MCF 10A (cell line): ENCODE measurements at regions not wholly inside any gene's neighbourhood (a gene's known extent, or its start where the extent isn't known, plus 50 kb on each side); places are given as distances from the start of the nearest gene placed in this dataset.

ENCODE experiments used
- BruUV-seq: library from RNA; stranded (reverse); fragments of 400-500 nt; replicated peaks from 2 replicates; lab custom pipeline; 2021; lab: Mats Ljungman, UMichigan
- CTCF ChIA-PET: fragments of 300-600 bp; sonication (Branson Sonifier 250); formaldehyde crosslinking; extraction: SDS; loops from one replicate; lab custom pipeline; 2021; ENCODE audit warnings: antibody characterized with exemption, inconsistent platforms; lab: Yijun Ruan, JAX
- POLR2A ChIA-PET: fragments of 300-600, 350-650 bp; sonication (Branson Sonifier 250); formaldehyde crosslinking; extraction: SDS; loops from one replicate; lab custom pipeline; 2020; ENCODE audit warnings: antibody characterized with exemption, inconsistent platforms; lab: Yijun Ruan, JAX
- DNase-seq: peaks from one replicate; pipeline ENCODE4 v3.0.0-alpha.2; 2018; ENCODE audit not compliant: unreplicated experiment
- H3K27ac Mint-ChIP-seq: one replicate; pipeline ENCODE4 v1.8.0; 2022; ENCODE audit warnings: mild to moderate bottlenecking, low read depth, mixed read lengths; ENCODE audit not compliant: unreplicated experiment
- H3K27me3 Mint-ChIP-seq: one replicate; pipeline ENCODE4 v1.8.0; 2022; ENCODE audit warnings: mixed read lengths; ENCODE audit not compliant: insufficient read depth, unreplicated experiment
- H3K36me3 Mint-ChIP-seq: one replicate; pipeline ENCODE4 v1.8.0; 2022; ENCODE audit warnings: mild to moderate bottlenecking, moderate library complexity, mixed read lengths; ENCODE audit not compliant: insufficient read depth, unreplicated experiment
- H3K4me1 Mint-ChIP-seq: one replicate; pipeline ENCODE4 v1.8.0; 2022; ENCODE audit warnings: mixed read lengths; ENCODE audit not compliant: insufficient read depth, unreplicated experiment
- H3K4me3 Mint-ChIP-seq: one replicate; pipeline ENCODE4 v1.8.0; 2022; ENCODE audit warnings: mild to moderate bottlenecking, moderate library complexity, mixed read lengths; ENCODE audit not compliant: unreplicated experiment
- H3K9me3 Mint-ChIP-seq: one replicate; pipeline ENCODE4 v1.8.0; 2022; ENCODE audit warnings: mixed read lengths; ENCODE audit not compliant: unreplicated experiment
- intact Hi-C: fragments of 100-400 bp; cut with micrococcal nuclease; formaldehyde crosslinking; loops from 2 replicates; pipeline ENCODE4 v1.14.1; 2022
- TF ChIP-seq, protein P1 (sequence below): fragments of 200-600 bp; IDR thresholded peaks from one replicate; pipeline ENCODE4 v1.8.0; 2022; ENCODE audit warnings: antibody characterized with exemption, mild to moderate bottlenecking; ENCODE audit not compliant: unreplicated experiment

DNA sequence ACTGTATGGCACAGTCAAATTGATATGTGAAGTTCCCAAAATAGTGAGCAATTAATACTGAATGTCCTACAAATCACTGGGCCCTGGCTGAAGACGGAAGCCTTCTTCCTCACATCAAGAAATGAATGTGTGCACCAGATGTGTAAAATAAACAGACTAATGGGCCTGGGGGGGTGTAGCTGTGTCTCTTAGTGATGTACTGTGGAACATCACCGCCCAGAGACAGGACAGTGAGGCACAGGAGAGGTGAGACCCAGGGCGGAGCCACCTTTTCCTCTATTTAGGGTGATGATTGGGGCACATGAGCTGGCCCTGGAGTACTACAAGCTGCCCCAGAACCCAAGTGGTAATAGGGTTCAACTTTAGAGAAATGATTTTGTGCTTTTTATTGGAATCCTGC lies 368.5 kb upstream of the ARID1B start:
- DNase-seq: no peak
- H3K4me3 Mint-ChIP-seq: no peak overlapping the region
- intact Hi-C loops: no loop called here
- no TSS peak for BruUV-seq
- POLR2A ChIA-PET: no interaction called here
- H3K36me3 Mint-ChIP-seq: no peaks in the 10 kb centered on the region
- H3K4me1 Mint-ChIP-seq: no peaks in the 10 kb centered on the region
- CTCF ChIA-PET: interaction anchor here (0.6 to 0.7 kb wide), 2 partner anchors 14 to 460 kb away, joined by 3 read pairs; no protein-coding TSS in a partner anchor
- TF ChIP-seq, protein P1, sequence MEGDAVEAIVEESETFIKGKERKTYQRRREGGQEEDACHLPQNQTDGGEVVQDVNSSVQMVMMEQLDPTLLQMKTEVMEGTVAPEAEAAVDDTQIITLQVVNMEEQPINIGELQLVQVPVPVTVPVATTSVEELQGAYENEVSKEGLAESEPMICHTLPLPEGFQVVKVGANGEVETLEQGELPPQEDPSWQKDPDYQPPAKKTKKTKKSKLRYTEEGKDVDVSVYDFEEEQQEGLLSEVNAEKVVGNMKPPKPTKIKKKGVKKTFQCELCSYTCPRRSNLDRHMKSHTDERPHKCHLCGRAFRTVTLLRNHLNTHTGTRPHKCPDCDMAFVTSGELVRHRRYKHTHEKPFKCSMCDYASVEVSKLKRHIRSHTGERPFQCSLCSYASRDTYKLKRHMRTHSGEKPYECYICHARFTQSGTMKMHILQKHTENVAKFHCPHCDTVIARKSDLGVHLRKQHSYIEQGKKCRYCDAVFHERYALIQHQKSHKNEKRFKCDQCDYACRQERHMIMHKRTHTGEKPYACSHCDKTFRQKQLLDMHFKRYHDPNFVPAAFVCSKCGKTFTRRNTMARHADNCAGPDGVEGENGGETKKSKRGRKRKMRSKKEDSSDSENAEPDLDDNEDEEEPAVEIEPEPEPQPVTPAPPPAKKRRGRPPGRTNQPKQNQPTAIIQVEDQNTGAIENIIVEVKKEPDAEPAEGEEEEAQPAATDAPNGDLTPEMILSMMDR: no peak
- no peaks in the 10 kb centered on the region for H3K27me3 Mint-ChIP-seq
- H3K9me3 Mint-ChIP-seq: no peaks in the 10 kb centered on the region
- no peak overlapping the region for H3K27ac Mint-ChIP-seq

DNA sequence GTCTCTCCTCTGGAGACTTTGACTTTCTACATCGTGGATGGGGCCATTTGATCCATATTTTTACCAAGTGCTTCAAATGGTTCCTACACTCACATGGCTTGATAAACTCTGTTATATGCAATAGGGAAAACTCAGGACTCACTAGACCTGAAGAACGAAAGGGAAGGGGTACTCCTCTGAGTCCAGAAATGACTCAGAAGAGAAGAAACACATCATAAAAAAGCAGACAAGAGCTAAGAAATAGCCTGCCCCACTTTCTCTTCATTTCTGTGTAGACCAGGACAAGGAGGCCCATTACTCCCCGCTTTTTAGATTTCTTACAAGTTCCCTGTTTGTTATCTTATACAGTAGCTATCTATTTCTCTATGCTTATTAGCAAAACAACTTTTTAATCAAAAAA lies 369.8 kb upstream of the ARID1B start:
- CTCF ChIA-PET: no interaction called here
- intact Hi-C loops: no loop called here
- Mint-ChIP-seq H3K4me3 (no peak overlapping the region), H3K36me3 (no peaks in the 10 kb centered on the region), H3K27ac (no peak overlapping the region), H3K9me3 (no peaks in the 10 kb centered on the region), H3K27me3 (no peaks in the 10 kb centered on the region), H3K4me1 (no peaks in the 10 kb centered on the region)
- no TSS peak for BruUV-seq
- TF ChIP-seq, protein P1: no peak
- no peak for DNase-seq
- POLR2A ChIA-PET: no interaction called here

DNA sequence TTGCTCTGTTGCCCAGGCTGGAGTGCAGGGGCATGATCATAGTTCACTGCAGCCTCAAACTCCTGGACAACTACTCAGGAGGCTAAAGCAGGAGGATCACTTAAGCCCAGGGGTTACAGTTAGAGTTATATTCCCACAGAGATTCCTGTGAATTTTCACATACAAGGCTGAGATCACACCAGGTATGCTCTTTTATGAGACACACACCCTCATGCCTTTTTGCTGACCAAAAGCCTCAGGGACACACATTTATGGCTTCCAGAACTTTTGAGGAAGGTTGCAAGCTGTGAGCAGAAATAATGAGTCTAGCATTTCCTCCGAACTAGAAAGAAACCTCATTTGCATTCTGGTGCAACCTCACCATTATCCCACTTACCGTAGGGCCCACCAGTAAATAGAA lies 370.5 kb upstream of the ARID1B start:
- ChIA-PET CTCF (no interaction called here), POLR2A (no interaction called here)
- TF ChIP-seq, protein P1: no peak
- Mint-ChIP-seq H3K27ac (no peak overlapping the region), H3K27me3 (no peaks in the 10 kb centered on the region), H3K36me3 (no peaks in the 10 kb centered on the region), H3K4me3 (no peak overlapping the region), H3K9me3 (no peaks in the 10 kb centered on the region), H3K4me1 (no peaks in the 10 kb centered on the region)
- DNase-seq: no peak
- no TSS peak for BruUV-seq
- intact Hi-C loops: no loop called here

DNA sequence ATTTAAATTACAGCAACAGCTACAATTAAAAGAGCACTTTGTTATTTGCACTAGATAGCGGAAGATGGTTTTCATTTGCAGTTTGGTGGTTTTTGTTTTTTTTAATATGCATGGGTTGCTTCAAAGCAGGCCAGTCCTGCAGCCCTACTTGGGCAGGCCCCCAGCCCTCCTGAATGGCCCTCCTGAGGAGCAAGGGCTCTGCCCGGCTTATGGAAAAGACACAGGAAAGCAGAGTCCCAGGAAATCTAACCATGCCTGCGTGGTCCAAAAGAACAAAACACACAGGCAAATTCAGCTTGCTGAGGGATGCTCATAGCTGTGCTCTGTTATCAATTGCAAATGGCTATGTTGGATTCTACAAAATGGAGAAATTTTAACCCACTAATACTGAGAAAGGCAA lies 371.1 kb upstream of the ARID1B start:
- Mint-ChIP-seq H3K36me3 (no peaks in the 10 kb centered on the region), H3K27ac (no peak overlapping the region), H3K4me1 (no peaks in the 10 kb centered on the region), H3K4me3 (no peak overlapping the region), H3K9me3 (no peaks in the 10 kb centered on the region), H3K27me3 (no peaks in the 10 kb centered on the region)
- intact Hi-C loops: no loop called here
- TF ChIP-seq, protein P1: no peak
- BruUV-seq: no TSS peak
- no peak for DNase-seq
- POLR2A ChIA-PET: interaction anchor here (0.6 kb wide), 1 partner anchor 270 kb away, joined by 3 read pairs; no protein-coding TSS in a partner anchor
- CTCF ChIA-PET: interaction anchor here (0.6 kb wide), 1 partner anchor 644 kb away, joined by 5 read pairs; no protein-coding TSS in a partner anchor
